HG03025 (cell line): ENCODE measurements at regions not wholly inside any gene's neighbourhood (a gene's known extent, or its start where the extent isn't known, plus 50 kb on each side); places are given as distances from the start of the nearest gene placed in this dataset.
"Not testable (repeated sequence)": the region's sequence is repeated elsewhere in the genome, so short reads cannot be mapped to it uniquely, and the experiment has no call there.

Experiments used
- ATAC-seq: cut with Tn5 transposase; IDR thresholded peaks from one replicate; pipeline ENCODE4 v1.9.1; 2021; ENCODE audit warnings: mild to moderate bottlenecking, moderate library complexity; ENCODE audit not compliant: unreplicated experiment, low FRiP score

DNA sequence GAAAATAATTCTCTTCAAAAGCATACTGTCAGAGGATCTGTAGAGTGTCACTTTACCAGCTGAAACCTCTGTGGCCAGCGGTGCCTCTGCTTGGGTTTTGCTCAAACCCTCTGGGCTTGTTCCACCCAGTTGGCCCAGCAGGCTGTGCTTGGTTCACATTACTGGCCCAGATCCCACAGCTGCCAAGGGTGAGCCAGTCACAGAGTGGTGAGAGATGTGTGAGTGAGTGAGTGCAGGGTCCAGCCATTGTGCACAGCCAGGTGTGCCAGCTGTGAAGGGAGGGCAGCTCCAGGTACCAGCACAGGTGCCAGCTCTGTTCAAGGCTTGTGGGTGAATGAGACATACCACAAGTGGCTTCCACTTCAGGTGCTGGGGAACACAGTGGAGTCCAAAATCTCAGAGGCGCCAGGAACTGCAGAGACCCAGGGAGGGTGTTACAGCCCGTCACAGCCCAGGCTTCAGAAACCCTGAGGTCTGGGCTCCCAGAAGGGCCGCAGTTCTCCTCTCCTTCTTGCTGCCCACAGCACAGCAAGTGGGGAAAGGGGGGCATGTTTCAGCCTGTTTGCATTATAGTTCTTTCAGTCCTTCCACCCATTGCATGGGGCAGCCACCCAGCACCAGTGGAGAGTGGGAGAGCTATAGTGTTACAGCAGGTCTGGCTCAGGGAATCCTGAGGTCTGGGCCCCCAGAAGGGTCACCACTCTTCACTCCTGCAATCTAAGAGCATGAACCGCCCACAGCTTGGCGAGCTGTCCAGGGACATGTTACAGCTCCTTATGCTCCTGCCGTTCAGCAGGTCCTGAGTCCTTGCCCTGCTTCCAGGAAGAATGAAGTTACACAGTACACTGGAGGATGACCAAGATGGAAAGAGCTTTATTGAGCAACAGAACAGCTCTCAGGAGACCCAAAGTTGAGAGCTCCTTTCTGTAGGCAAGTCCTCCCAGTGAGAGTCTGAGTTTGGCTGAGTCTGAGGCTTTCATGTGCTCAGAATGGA, 931.7 kb upstream of the SORCS1 start:
- no peak for ATAC-seq

GRCh38 chr10:108090476-108091215, 926.1 kb upstream of the SORCS1 start:
- no peak for ATAC-seq

DNA sequence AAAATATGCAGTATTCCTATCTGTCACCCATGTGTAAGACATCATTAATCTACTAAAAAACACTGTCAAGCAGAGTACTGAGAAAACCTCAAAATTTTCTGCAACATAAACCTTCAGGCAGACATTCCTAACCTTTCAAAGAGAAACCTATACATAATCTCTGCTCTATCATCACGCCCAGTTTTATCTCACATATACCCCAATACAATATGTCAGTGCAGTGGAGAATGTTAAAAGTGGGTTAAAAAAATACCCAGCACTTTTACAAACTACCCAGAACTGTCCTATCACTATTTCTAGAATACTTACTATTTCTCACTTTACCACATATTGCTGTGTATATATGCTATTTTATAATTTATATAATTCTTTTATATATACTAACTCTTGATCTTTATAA, 922.0 kb upstream of the SORCS1 start:
- no peak for ATAC-seq

DNA sequence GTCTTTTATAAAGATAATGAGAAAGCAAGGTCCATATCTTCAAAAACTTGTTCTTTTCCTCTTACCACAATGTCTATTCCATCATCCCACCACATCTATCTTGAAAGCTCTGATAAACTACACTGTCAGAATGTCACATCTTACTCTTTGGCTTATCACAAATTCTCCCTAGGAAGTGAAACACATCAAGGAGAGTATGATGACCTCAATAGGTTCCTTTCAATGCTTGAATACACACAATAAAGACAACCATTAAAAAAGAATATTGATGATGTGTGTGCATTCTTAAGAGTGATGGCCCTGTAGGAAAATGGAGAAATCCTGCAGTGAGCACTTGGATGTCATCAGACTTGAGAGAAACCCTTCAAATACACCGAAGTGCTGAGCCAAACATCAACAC, 918.1 kb upstream of the SORCS1 start:
- no peak for ATAC-seq

GRCh38 chr10:108078263-108078662, 913.8 kb upstream of the SORCS1 start:
- ATAC-seq, result no peak

GRCh38 chr10:108072466-108072865, 908.0 kb upstream of the SORCS1 start:
- no peak for ATAC-seq

GRCh38 chr10:108070789-108071188, 906.3 kb upstream of the SORCS1 start:
- ATAC-seq, result no peak

- ATAC-seq, result no peak
Measured at GRCh38 chr10:108069096-108069495, 904.6 kb upstream of the SORCS1 start.

DNA sequence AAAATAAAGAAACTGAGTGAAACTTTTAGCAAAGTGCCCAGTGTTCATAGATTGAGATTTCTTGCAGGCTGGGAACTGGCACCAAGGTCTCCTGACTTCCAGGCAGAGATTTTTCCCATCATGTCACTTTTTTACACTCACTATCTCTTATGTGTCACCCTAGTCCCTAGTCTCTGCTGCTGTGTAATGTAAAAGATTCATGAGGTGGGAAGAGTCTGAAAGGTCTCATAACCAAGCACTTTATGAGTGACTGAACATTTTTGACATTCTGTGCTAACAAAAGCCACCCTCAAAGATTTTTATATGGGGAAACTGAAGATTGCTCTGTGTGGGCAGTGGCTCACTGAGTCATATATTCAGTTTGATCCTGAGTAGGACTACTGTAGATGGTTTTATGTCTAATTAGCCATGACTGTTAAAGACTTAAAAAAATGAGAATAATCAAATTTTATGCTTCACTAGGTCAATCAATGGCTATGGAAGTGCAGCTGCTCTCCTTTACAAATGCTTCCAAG, 900.3 kb upstream of the SORCS1 start:
- ATAC-seq, result no peak

- ATAC-seq, result no peak
Measured at GRCh38 chr10:108060246-108060645, 895.7 kb upstream of the SORCS1 start.

DNA sequence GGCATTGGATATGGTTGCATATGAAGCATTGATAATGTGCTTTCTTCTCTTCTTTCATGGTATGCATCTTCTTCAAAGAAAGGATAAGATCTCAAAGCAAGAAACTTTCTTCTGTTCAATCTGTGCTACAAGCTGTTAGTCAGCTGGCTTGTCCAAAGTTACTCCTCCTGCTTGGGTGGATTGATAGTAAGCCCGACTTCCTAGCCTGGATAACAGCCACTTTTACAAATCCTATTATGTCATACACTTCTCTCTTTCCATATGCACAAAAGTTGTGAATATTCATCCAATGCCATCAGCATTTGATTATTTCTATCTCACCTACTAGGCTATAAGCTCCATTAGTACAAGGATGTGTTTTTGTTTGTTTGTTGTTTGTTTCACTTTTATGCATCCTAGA, 891.0 kb upstream of the SORCS1 start:
- ATAC-seq, result no peak

DNA sequence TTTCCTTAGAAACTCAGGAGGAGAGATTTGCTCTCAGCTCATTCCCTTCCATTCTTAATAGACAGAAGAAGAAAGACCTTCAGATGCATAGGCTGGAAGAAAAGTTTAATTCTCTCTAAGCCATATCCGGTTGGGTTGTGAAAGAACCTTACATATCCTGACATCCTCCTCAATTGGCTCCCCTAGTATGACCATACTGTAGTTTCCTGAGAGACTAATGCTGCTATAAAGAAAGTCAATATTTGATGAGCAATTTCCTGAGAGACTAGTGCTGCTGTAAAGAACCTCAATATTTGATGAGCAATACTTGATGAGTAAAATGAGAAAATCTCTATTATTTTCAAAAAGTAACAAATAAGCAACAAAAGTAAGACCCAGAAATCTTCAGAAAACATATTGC, 888.5 kb upstream of the SORCS1 start:
- ATAC-seq, result no peak

DNA sequence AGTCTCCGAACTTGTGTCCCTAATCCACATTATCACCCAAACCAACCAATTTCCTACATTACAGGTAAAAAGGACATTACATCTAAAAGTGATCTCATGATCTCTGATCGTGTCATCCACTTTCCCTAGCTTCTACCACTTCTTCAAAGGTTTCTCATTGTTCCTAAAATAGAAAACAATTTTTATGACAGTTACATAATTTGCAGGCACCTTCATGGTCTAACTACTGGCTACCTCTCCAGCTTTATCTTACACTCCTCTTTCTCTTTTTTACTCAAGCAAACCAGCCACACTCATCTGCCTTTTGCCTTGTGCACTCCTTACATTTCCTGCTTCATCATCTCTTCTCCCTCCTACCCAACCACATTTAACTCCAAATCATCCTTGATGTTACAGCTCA, 886.7 kb upstream of the SORCS1 start:
- no peak for ATAC-seq

GRCh38 chr10:108050626-108051025, 886.1 kb upstream of the SORCS1 start:
- no peak for ATAC-seq

- ATAC-seq, result no peak
Measured at GRCh38 chr10:108049668-108050067, 885.2 kb upstream of the SORCS1 start.

DNA sequence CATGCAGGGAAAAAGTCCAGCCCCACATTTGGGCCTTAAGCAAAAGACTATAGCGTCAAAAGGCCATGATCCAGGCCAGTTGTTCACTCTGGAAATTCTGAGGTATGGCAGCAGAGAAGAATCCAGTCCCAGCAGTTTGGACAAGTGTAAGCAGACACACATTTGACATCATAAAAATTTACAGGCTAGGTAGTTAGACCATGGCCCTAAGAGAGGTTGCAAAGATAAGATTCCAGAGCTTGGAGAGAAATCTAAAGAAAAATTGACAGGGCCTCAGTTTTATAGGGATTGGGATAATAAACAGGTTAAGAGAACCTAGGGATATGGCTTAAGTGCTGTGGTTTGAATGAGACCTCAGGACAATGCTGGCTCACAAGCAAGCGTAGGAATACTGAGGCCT, 884.4 kb upstream of the SORCS1 start:
- ATAC-seq, result no peak

DNA sequence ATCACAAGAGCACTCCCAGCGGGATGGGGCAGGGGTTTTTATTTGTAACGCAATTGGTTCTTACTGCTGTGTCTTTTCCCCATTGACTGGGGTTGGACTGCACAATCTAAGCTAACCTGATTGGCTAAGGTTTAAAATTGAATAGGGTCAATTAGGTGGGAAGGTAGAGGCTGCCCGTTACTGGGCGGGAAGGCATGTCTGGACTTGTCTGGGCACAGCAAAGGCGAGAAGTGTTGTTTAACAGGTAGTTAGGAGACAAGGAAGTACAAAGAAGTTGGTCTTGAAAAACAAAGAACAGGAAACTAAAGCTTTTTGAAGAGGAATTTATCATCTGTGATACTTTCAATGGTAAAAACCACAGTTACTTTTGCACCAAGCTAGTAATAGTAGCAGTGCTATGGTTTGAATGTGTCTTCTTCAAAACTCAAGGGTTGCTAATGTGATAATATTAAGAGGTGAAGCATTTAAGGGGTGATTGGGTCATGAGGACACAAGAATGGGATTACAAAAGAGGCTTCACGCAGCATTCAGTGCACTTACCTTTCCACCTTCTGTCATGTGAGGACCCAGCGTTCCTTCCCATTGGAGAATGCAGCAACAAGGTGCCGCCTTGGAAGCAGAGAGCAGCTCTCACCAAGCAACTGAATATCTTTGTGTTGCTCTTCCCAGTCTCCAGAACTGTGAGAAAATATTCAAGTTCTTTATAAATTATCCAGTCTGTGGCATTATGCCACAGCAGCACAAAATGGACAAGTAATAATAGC, 875.5 kb upstream of the SORCS1 start:
- no peak for ATAC-seq

GRCh38 chr10:108037061-108037460, 872.6 kb upstream of the SORCS1 start:
- ATAC-seq, result no peak

- ATAC-seq, result no peak
Measured at GRCh38 chr10:108036265-108036664, 871.8 kb upstream of the SORCS1 start.

DNA sequence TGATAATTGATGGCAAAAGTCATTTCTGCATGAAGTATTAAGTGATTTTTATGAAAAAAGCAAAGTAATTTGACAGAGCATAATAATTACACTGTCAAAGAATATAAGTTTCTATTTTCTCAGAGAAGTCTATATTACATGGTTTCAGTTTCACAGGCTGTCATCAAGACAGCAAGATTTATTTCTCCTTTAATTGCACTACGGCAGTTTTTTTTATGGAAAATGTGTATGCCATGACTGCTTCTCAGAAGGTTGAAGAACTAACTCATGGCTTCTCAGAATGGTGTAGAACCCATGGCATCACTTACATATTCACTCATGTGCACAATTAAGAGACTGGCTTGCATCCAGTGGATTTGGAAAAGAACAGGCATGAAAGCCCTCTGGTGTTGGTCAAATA, 870.3 kb upstream of the SORCS1 start:
- ATAC-seq, result no peak

DNA sequence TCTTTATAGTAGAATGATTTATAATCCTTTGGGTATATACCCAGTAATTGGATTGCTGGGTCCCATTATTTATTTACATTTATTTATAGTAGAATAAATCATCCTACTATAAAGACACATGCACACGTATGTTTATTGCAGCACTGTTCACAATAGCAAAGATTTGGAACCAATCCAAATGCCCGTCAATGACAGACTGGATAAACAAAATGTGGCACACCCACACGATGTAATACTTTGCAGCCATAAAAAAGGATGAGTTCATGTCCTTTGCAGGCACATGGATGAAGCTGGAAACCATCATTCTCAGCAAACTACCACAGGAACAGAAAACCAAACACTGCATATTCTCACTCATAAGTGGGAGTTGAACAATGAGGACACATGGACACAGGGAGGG, 869.0 kb upstream of the SORCS1 start:
- not testable (repeated sequence) for ATAC-seq
